GM23248 (cell line): ENCODE measurements at regions not wholly inside any gene's neighbourhood (a gene's known extent, or its start where the extent isn't known, plus 50 kb on each side); places are given as distances from the start of the nearest gene placed in this dataset.

ENCODE experiments used
- DNase-seq: peaks from one replicate; pipeline ENCODE4 v3.0.0-alpha.2; 2015
- H2AFZ ChIP-seq: fragments of 200-600 bp; sonication (generic); 2 replicates; pipeline ENCODE4 v1.6.1; 2016; ENCODE audit warnings: antibody characterized with exemption
- H3F3A ChIP-seq: fragments of 200-600 bp; sonication (generic); 2 replicates; pipeline ENCODE4 v1.6.1; 2016; ENCODE audit warnings: mild to moderate bottlenecking, antibody characterized with exemption, mixed run types; ENCODE audit not compliant: insufficient read depth
- H3K27ac ChIP-seq: fragments of 200-600 bp; sonication (generic); 2 replicates; pipeline ENCODE4 v1.5.1; 2016; ENCODE audit warnings: mild to moderate bottlenecking
- H3K27me3 ChIP-seq: fragments of 200-600 bp; sonication (generic); replicated peaks from 2 replicates; pipeline ENCODE4 v1.6.1; 2016; ENCODE audit warnings: mild to moderate bottlenecking; ENCODE audit not compliant: insufficient read depth
- H3K36me3 ChIP-seq: fragments of 200-600 bp; sonication (generic); 2 replicates; pipeline ENCODE4 v1.6.1; 2016; ENCODE audit warnings: low read depth, mild to moderate bottlenecking
- H3K4me1 ChIP-seq: fragments of 200-600 bp; sonication (generic); 2 replicates; pipeline ENCODE4 v1.6.1; 2016; ENCODE audit warnings: mild to moderate bottlenecking; ENCODE audit not compliant: insufficient read depth
- H3K4me2 ChIP-seq: fragments of 200-600 bp; sonication (generic); one replicate; pipeline ENCODE4 v1.6.1; 2016; ENCODE audit warnings: mild to moderate bottlenecking; ENCODE audit not compliant: unreplicated experiment
- H3K4me3 ChIP-seq: fragments of 200-600 bp; sonication (generic); 2 replicates; pipeline ENCODE4 v1.5.1; 2016; ENCODE audit warnings: mild to moderate bottlenecking
- H3K79me2 ChIP-seq: fragments of 200-600 bp; sonication (generic); 2 replicates; pipeline ENCODE4 v1.6.1; 2016; ENCODE audit warnings: mild to moderate bottlenecking; ENCODE audit not compliant: insufficient read depth
- H3K9ac ChIP-seq: fragments of 200-600 bp; sonication (generic); 2 replicates; pipeline ENCODE4 v1.6.1; 2016; ENCODE audit warnings: mild to moderate bottlenecking
- H3K9me2 ChIP-seq: fragments of 200-600 bp; sonication (generic); 2 replicates; pipeline ENCODE4 v1.6.1; 2016; ENCODE audit warnings: mixed run types, mild to moderate bottlenecking, moderate library complexity; ENCODE audit not compliant: insufficient read depth
- H3K9me3 ChIP-seq: fragments of 200-600 bp; sonication (generic); one replicate; pipeline ENCODE4 v1.6.1; 2017; ENCODE audit warnings: low read depth
- H4K20me1 ChIP-seq: fragments of 200-600 bp; sonication (generic); 2 replicates; pipeline ENCODE4 v1.6.0; 2016; ENCODE audit not compliant: insufficient read depth
- EZH2 ChIP-seq: fragments of 200-600 bp; sonication (generic); IDR thresholded peaks from 2 replicates; pipeline ENCODE4 v1.6.1; 2018; ENCODE audit warnings: antibody characterized with exemption, mild to moderate bottlenecking; ENCODE audit not compliant: insufficient read depth, poor library complexity, severe bottlenecking
- EZH2phosphoT487 ChIP-seq: fragments of 200-600 bp; sonication (generic); IDR thresholded peaks from 2 replicates; pipeline ENCODE4 v1.6.1; 2018; ENCODE audit warnings: antibody characterized with exemption, moderate library complexity, mild to moderate bottlenecking, low read depth; ENCODE audit not compliant: insufficient read depth
- WGBS, 2 experiments: methylation state at CpG; one replicate each; pipeline ENCODE4 v1.1.6; 2015 to 2017; ENCODE audit warnings: low lambda C conversion rate in 2 of 2, low coverage in 1 of 2; ENCODE audit errors: missing lambda C conversion rate in 2 of 2; 5-methylcytosine and 5-hydroxymethylcytosine counted together
- in situ Hi-C: fragments of 300-500 bp; cut with MboI; formaldehyde crosslinking; loops from 2 replicates; pipeline ENCODE4 v1.15.0; 2020

- H2AFZ ChIP-seq = no peak overlapping the region
- in situ Hi-C loops = no loop called here
- H3K4me1 ChIP-seq = no peaks in the 10 kb centered on the region
- no peak for TF ChIP-seq EZH2
- TF ChIP-seq EZH2phosphoT487 = no peak
- 21 to 22% methylated on average over 3 of the region's 3 CpGs for WGBS, 2 experiments
- H3K27ac ChIP-seq = no peak overlapping the region
- H3K4me2 ChIP-seq = no peak overlapping the region
- H3K9ac ChIP-seq = no peak overlapping the region
- H3K36me3 ChIP-seq = no peaks in the 10 kb centered on the region
- no peaks in the 10 kb centered on the region for H3K79me2 ChIP-seq
- H3K4me3 ChIP-seq = no peak overlapping the region
- DNase-seq = no peak
- H3F3A ChIP-seq = no peaks in the 10 kb centered on the region
- H3K9me3 ChIP-seq = no peaks in the 10 kb centered on the region
- no peaks in the 10 kb centered on the region for H4K20me1 ChIP-seq
- no peaks in the 10 kb centered on the region for H3K9me2 ChIP-seq
- H3K27me3 ChIP-seq = no peaks in the 10 kb centered on the region
Observed at GRCh38 chr13:71068041-71068440, 799.0 kb downstream of the DACH1 start.

- H3F3A ChIP-seq = no peaks in the 10 kb centered on the region
- no peak overlapping the region for H3K27ac ChIP-seq
- no peak for DNase-seq
- H3K27me3 ChIP-seq = no peaks in the 10 kb centered on the region
- H3K79me2 ChIP-seq = no peaks in the 10 kb centered on the region
- no peak overlapping the region for H2AFZ ChIP-seq
- no peaks in the 10 kb centered on the region for H3K4me1 ChIP-seq
- H4K20me1 ChIP-seq = no peaks in the 10 kb centered on the region
- H3K4me3 ChIP-seq = no peak overlapping the region
- in situ Hi-C loops = no loop called here
- no peaks in the 10 kb centered on the region for H3K9me2 ChIP-seq
- H3K9me3 ChIP-seq = no peaks in the 10 kb centered on the region
- WGBS, 2 experiments = 6 to 12% methylated on average over 3 of the region's 3 CpGs
- no peaks in the 10 kb centered on the region for H3K36me3 ChIP-seq
- no peak overlapping the region for H3K4me2 ChIP-seq
- TF ChIP-seq EZH2phosphoT487 (no peak), EZH2 (no peak)
- no peak overlapping the region for H3K9ac ChIP-seq
Observed at GRCh38 chr13:71067165-71067815, 799.7 kb downstream of the DACH1 start.

- Histone ChIP-seq H3K4me2 (no peak overlapping the region), H3K9me2 (no peaks in the 10 kb centered on the region), H3K4me3 (no peak overlapping the region), H3K27me3 (no peaks in the 10 kb centered on the region), H3K36me3 (no peaks in the 10 kb centered on the region), H3K9ac (no peak overlapping the region), H3K27ac (no peak overlapping the region), H3F3A (no peaks in the 10 kb centered on the region), H3K79me2 (no peaks in the 10 kb centered on the region), H3K9me3 (no peaks in the 10 kb centered on the region), H3K4me1 (no peaks in the 10 kb centered on the region), H4K20me1 (no peaks in the 10 kb centered on the region), H2AFZ (no peak overlapping the region)
- TF ChIP-seq EZH2phosphoT487 (no peak), EZH2 (no peak)
- 3 to 4% methylated on average over 4 of the region's 4 CpGs for WGBS, 2 experiments
- in situ Hi-C loops = no loop called here
- DNase-seq = no peak
Observed at GRCh38 chr13:71056581-71056980, 810.4 kb downstream of the DACH1 start.

- DNase-seq = no peak
- Histone ChIP-seq H3K27ac (no peak overlapping the region), H3K79me2 (no peaks in the 10 kb centered on the region), H3F3A (no peaks in the 10 kb centered on the region), H3K9me2 (no peaks in the 10 kb centered on the region), H3K4me2 (no peak overlapping the region), H2AFZ (no peak overlapping the region), H4K20me1 (no peaks in the 10 kb centered on the region), H3K27me3 (no peaks in the 10 kb centered on the region), H3K36me3 (no peaks in the 10 kb centered on the region), H3K4me1 (no peaks in the 10 kb centered on the region), H3K9ac (no peak overlapping the region), H3K9me3 (no peaks in the 10 kb centered on the region), H3K4me3 (no peak overlapping the region)
- TF ChIP-seq EZH2phosphoT487 (no peak), EZH2 (no peak)
- in situ Hi-C loops = no loop called here
- 10 to 15% methylated on average over 3 of the region's 3 CpGs for WGBS, 2 experiments
Observed at GRCh38 chr13:71055644-71056043, 811.4 kb downstream of the DACH1 start.

- no peak overlapping the region for H3K27ac ChIP-seq
- H3K4me2 ChIP-seq = no peak overlapping the region
- H3K4me3 ChIP-seq = no peak overlapping the region
- no peaks in the 10 kb centered on the region for H3K9me3 ChIP-seq
- no peak for TF ChIP-seq EZH2phosphoT487
- TF ChIP-seq EZH2 = no peak
- H3F3A ChIP-seq = no peaks in the 10 kb centered on the region
- in situ Hi-C loops = no loop called here
- no peak overlapping the region for H3K9ac ChIP-seq
- no peaks in the 10 kb centered on the region for H3K4me1 ChIP-seq
- no peaks in the 10 kb centered on the region for H3K36me3 ChIP-seq
- no peaks in the 10 kb centered on the region for H3K27me3 ChIP-seq
- H2AFZ ChIP-seq = no peak overlapping the region
- H3K79me2 ChIP-seq = no peaks in the 10 kb centered on the region
- H3K9me2 ChIP-seq = no peaks in the 10 kb centered on the region
- H4K20me1 ChIP-seq = no peaks in the 10 kb centered on the region
- no peak for DNase-seq
- 22 to 28% methylated on average over 1 of the region's 1 CpG for WGBS, 2 experiments
Observed at GRCh38 chr13:71055047-71055446, 812.0 kb downstream of the DACH1 start.
